ENCODE measurements at regions not wholly inside any gene's neighbourhood (a gene's known extent, or its start where the extent isn't known, plus 50 kb on each side); places are given as distances from the start of the nearest gene placed in this dataset.

DNA sequence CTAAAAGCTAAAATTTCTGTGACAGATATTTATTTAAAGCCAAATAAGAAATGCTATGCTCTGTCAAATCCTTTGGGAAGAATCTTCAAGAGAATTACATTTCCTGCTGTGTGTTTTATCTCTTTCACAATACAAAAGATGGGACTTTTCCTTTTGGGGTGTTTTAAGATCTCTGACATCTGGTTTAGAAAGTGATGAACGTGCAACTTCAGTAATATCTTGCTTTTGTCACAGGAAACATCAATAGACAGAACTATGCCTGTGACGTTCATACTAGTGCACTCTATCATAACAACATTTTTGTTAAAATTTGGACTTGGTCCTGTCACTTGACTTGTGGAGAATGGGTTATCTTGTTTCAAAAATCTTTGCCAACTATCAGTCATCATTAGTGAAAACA lies 195.7 kb upstream of the KCNMB2 start:
- H3K4me3 ChIP-seq (ENCODE audit: low read length, poor library complexity, severe bottlenecking): no peak overlapping the region
- H3K36me3 ChIP-seq (ENCODE audit: insufficient read depth, low read length): no peaks in the 10 kb centered on the region
- no peak overlapping the region for H2AFZ ChIP-seq (ENCODE audit: low read length)
- H3K4me1 ChIP-seq (ENCODE audit: insufficient read depth, low read length, poor library complexity, severe bottlenecking): no peaks in the 10 kb centered on the region
- no peak for TF ChIP-seq EZH2phosphoT487 (IDR thresholded peaks at IDR 0.05; ENCODE audit: borderline replicate concordance)
- TF ChIP-seq, protein P1, sequence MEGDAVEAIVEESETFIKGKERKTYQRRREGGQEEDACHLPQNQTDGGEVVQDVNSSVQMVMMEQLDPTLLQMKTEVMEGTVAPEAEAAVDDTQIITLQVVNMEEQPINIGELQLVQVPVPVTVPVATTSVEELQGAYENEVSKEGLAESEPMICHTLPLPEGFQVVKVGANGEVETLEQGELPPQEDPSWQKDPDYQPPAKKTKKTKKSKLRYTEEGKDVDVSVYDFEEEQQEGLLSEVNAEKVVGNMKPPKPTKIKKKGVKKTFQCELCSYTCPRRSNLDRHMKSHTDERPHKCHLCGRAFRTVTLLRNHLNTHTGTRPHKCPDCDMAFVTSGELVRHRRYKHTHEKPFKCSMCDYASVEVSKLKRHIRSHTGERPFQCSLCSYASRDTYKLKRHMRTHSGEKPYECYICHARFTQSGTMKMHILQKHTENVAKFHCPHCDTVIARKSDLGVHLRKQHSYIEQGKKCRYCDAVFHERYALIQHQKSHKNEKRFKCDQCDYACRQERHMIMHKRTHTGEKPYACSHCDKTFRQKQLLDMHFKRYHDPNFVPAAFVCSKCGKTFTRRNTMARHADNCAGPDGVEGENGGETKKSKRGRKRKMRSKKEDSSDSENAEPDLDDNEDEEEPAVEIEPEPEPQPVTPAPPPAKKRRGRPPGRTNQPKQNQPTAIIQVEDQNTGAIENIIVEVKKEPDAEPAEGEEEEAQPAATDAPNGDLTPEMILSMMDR (conservative IDR thresholded peaks at IDR 0.05; ENCODE audit: low read length): no peak
- no peaks in the 10 kb centered on the region for H3K9me2 ChIP-seq (replicated peaks; ENCODE audit: low read depth, low read length)
- H4K20me1 ChIP-seq (ENCODE audit: insufficient read depth, low read length, poor library complexity, severe bottlenecking): no peaks in the 10 kb centered on the region
- no peaks in the 10 kb centered on the region for H3K27me3 ChIP-seq (ENCODE audit: insufficient read depth, low read length, poor library complexity, severe bottlenecking)
- H3K9ac ChIP-seq (ENCODE audit: low read depth, low read length, poor library complexity, severe bottlenecking): no peak overlapping the region
- no peaks in the 10 kb centered on the region for H3K9me3 ChIP-seq (ENCODE audit: insufficient read depth, low read depth, low read length)
- H3K4me2 ChIP-seq (ENCODE audit: low read depth, low read length, poor library complexity, severe bottlenecking): no peak overlapping the region
- H3F3A ChIP-seq (ENCODE audit: low read depth): no peaks in the 10 kb centered on the region
- no peaks in the 10 kb centered on the region for H3K79me2 ChIP-seq (ENCODE audit: insufficient read depth, low read length)

GRCh38 chr3:178341636-178342035 lies 194.6 kb upstream of the KCNMB2 start:
- H3K9me3 ChIP-seq (ENCODE audit: insufficient read depth, low read depth, low read length): no peaks in the 10 kb centered on the region
- H3K4me2 ChIP-seq (ENCODE audit: low read depth, low read length, poor library complexity, severe bottlenecking): no peak overlapping the region
- H4K20me1 ChIP-seq (ENCODE audit: insufficient read depth, low read length, poor library complexity, severe bottlenecking): no peaks in the 10 kb centered on the region
- H3K9me2 ChIP-seq (replicated peaks; ENCODE audit: low read depth, low read length): no peaks in the 10 kb centered on the region
- TF ChIP-seq, protein P1 (conservative IDR thresholded peaks at IDR 0.05; ENCODE audit: low read length): no peak
- no peak for TF ChIP-seq EZH2phosphoT487 (IDR thresholded peaks at IDR 0.05; ENCODE audit: borderline replicate concordance)
- no peaks in the 10 kb centered on the region for H3K79me2 ChIP-seq (ENCODE audit: insufficient read depth, low read length)
- H3F3A ChIP-seq (ENCODE audit: low read depth): no peaks in the 10 kb centered on the region
- H3K27me3 ChIP-seq (ENCODE audit: insufficient read depth, low read length, poor library complexity, severe bottlenecking): no peaks in the 10 kb centered on the region
- H3K4me1 ChIP-seq (ENCODE audit: insufficient read depth, low read length, poor library complexity, severe bottlenecking): no peaks in the 10 kb centered on the region
- H3K4me3 ChIP-seq (ENCODE audit: low read length, poor library complexity, severe bottlenecking): no peak overlapping the region
- no peaks in the 10 kb centered on the region for H3K36me3 ChIP-seq (ENCODE audit: insufficient read depth, low read length)
- no peak overlapping the region for H3K9ac ChIP-seq (ENCODE audit: low read depth, low read length, poor library complexity, severe bottlenecking)
- no peak overlapping the region for H2AFZ ChIP-seq (ENCODE audit: low read length)

DNA sequence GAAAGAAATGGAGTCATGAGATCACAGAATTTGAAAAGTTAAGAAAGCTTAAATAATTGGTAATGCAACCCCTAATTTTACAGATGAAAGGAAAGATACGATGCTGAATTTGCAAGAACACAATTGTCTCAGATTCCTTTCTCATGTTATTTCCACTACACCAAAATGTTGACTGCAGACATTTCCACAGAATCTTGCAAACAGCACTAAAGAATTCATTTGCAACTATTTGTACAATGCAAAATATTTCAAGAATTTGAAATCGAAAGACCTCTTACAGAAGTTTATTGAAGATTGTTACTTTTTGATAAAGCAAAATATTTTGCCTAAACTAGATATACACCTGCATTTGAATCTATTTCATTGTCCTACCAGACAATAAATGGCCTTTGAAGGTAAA lies 194.1 kb upstream of the KCNMB2 start:
- no peaks in the 10 kb centered on the region for H3K79me2 ChIP-seq (ENCODE audit: insufficient read depth, low read length)
- H3K9ac ChIP-seq (ENCODE audit: low read depth, low read length, poor library complexity, severe bottlenecking): no peak overlapping the region
- H3K4me3 ChIP-seq (ENCODE audit: low read length, poor library complexity, severe bottlenecking): no peak overlapping the region
- no peaks in the 10 kb centered on the region for H4K20me1 ChIP-seq (ENCODE audit: insufficient read depth, low read length, poor library complexity, severe bottlenecking)
- no peaks in the 10 kb centered on the region for H3K27me3 ChIP-seq (ENCODE audit: insufficient read depth, low read length, poor library complexity, severe bottlenecking)
- H3K4me1 ChIP-seq (ENCODE audit: insufficient read depth, low read length, poor library complexity, severe bottlenecking): no peaks in the 10 kb centered on the region
- no peaks in the 10 kb centered on the region for H3F3A ChIP-seq (ENCODE audit: low read depth)
- no peak overlapping the region for H3K4me2 ChIP-seq (ENCODE audit: low read depth, low read length, poor library complexity, severe bottlenecking)
- TF ChIP-seq, protein P1 (conservative IDR thresholded peaks at IDR 0.05; ENCODE audit: low read length): no peak
- TF ChIP-seq EZH2phosphoT487 (IDR thresholded peaks at IDR 0.05; ENCODE audit: borderline replicate concordance): no peak
- no peaks in the 10 kb centered on the region for H3K9me3 ChIP-seq (ENCODE audit: insufficient read depth, low read depth, low read length)
- H2AFZ ChIP-seq (ENCODE audit: low read length): no peak overlapping the region
- no peaks in the 10 kb centered on the region for H3K36me3 ChIP-seq (ENCODE audit: insufficient read depth, low read length)
- H3K9me2 ChIP-seq (replicated peaks; ENCODE audit: low read depth, low read length): no peaks in the 10 kb centered on the region

All from Loucy (cell line).